K562 (cell line): ENCODE measurements at regions not wholly inside any gene's neighbourhood (a gene's known extent, or its start where the extent isn't known, plus 50 kb on each side); places are given as distances from the start of the nearest gene placed in this dataset.

Experiments used
- ATAC-seq: fragments of 200-7000 bp; cut with Tn5 transposase; 3 replicates; pipeline ENCODE4 v1.9.1; 2020; ENCODE audit warnings: moderate library complexity
- BruUV-seq: library from RNA; stranded (reverse); fragments of 400-500 nt; replicated peaks from 2 replicates; lab custom pipeline; 2021; lab: Mats Ljungman, UMichigan
- CTCF ChIA-PET: fragments of 300-600 bp; formaldehyde crosslinking; extraction: SDS; loops from one replicate; lab custom pipeline; 2021; ENCODE audit warnings: low intra/inter-chr PET ratio; lab: Yijun Ruan, JAX
- POLR2A ChIA-PET: fragments of 300-600, 350-650 bp; sonication (Branson Sonifier 250); formaldehyde crosslinking; extraction: SDS; loops from one replicate; lab custom pipeline; 2021; ENCODE audit warnings: antibody characterized with exemption, inconsistent platforms; lab: Yijun Ruan, JAX
- DNase-seq, 4 experiments: peaks; one replicate each; pipeline versions ENCODE4 v3.0.0 to v3.0.0-alpha.2; 2011 to 2018; ENCODE audit warnings: low spot score in 3 of 4, mixed read lengths in 3 of 4; ENCODE audit errors: extremely low read depth in 1 of 4
- FAIRE-seq: peaks from 2 replicates; lab custom pipeline; 2011; peaks lifted over from hg19 to GRCh38; lab: Jason Lieb, UNC
- H2AFZ ChIP-seq: 2 replicates; pipeline ENCODE4 v1.6.0; 2011; ENCODE audit warnings: low read depth, low read length, control low read depth, inconsistent platforms
- H3K27ac ChIP-seq: fragments of 200-600 bp; 3 replicates; pipeline ENCODE4 v1.8.0; 2011; ENCODE audit warnings: low read depth, mild to moderate bottlenecking, control low read depth, inconsistent platforms, low read length, moderate library complexity, mixed read lengths; ENCODE audit errors: extremely low read depth
- H3K27me3 ChIP-seq, 2 experiments: fragments of 300-600 bp in 1 of 2; 2 replicates in 1 of 2; 3 replicates in 1 of 2; pipeline versions ENCODE4 v1.6.0 to v1.8.0; 2011; ENCODE audit warnings: inconsistent platforms in 2 of 2, low read length in 2 of 2, mild to moderate bottlenecking in 1 of 2, mixed read lengths in 1 of 2, moderate library complexity in 1 of 2; ENCODE audit not compliant: control insufficient read depth in 2 of 2, insufficient read depth in 2 of 2
- H3K36me3 ChIP-seq: fragments of 300-600 bp; 3 replicates; pipeline ENCODE4 v1.8.0; 2011; ENCODE audit warnings: mild to moderate bottlenecking, low read length, inconsistent platforms; ENCODE audit not compliant: control insufficient read depth, insufficient read depth
- H3K4me1 ChIP-seq, 2 experiments: fragments of 200-600 bp in 1 of 2; replicated peaks in 1 of 2; 2 replicates in 1 of 2; 3 replicates in 1 of 2; pipeline versions ENCODE4 v1.5.1 to v1.8.0; 2011; ENCODE audit warnings: inconsistent platforms in 2 of 2, low read length in 2 of 2, mild to moderate bottlenecking in 1 of 2, mixed read lengths in 1 of 2, moderate library complexity in 1 of 2; ENCODE audit not compliant: control insufficient read depth in 2 of 2, insufficient read depth in 2 of 2
- H3K4me2 ChIP-seq: 2 replicates; pipeline ENCODE4 v1.6.1; 2011; ENCODE audit warnings: low read length, control low read depth, inconsistent platforms, mixed read lengths; ENCODE audit not compliant: insufficient read depth
- H3K4me3 ChIP-seq: fragments of 200-600 bp; sonication (generic), shearing (Covaris generic); 2 replicates; pipeline ENCODE4 v1.5.1; 2016; ENCODE audit warnings: control low read depth, inconsistent platforms
- H3K79me2 ChIP-seq: fragments of 200-600 bp; 3 replicates; pipeline ENCODE4 v1.8.0; 2011; ENCODE audit warnings: low read length, inconsistent platforms; ENCODE audit not compliant: control insufficient read depth, insufficient read depth
- H3K9ac ChIP-seq, 2 experiments: 2 replicates each; pipeline versions ENCODE4 v1.6.0 to v1.6.1; 2011; ENCODE audit warnings: low read depth in 2 of 2, low read length in 2 of 2, control low read depth in 1 of 2, inconsistent platforms in 1 of 2, mild to moderate bottlenecking in 1 of 2, mixed read lengths in 1 of 2; ENCODE audit not compliant: insufficient read depth in 1 of 2
- H3K9me1 ChIP-seq: one replicate; pipeline ENCODE4 v1.6.0; 2011; ENCODE audit warnings: inconsistent platforms, mild to moderate bottlenecking, low read length, moderate library complexity; ENCODE audit not compliant: control insufficient read depth, insufficient read depth
- H3K9me3 ChIP-seq: replicated peaks from 2 replicates; pipeline ENCODE4 v1.5.1; 2011; ENCODE audit warnings: low read depth, low read length, inconsistent platforms; ENCODE audit not compliant: control insufficient read depth, insufficient read depth
- H4K20me1 ChIP-seq: replicated peaks from 2 replicates; pipeline ENCODE4 v1.6.1; 2011; ENCODE audit warnings: low read length, inconsistent platforms, mixed read lengths; ENCODE audit not compliant: control insufficient read depth, insufficient read depth
- ATF7 ChIP-seq: fragments of 450-650 bp; IDR thresholded peaks from 2 replicates; pipeline ENCODE4 v1.7.1; 2014; ENCODE audit warnings: mild to moderate bottlenecking, moderate library complexity
- C11orf30 ChIP-seq: fragments of 450-650 bp; IDR thresholded peaks from 2 replicates; pipeline ENCODE4 v1.6.1; 2016; ENCODE audit warnings: low read depth, mild to moderate bottlenecking
- CCNT2 ChIP-seq: IDR thresholded peaks from 2 replicates; pipeline ENCODE4 v1.6.1; 2011; ENCODE audit warnings: borderline replicate concordance, low read depth, mild to moderate bottlenecking, moderate library complexity, mixed read lengths, low read length; ENCODE audit not compliant: insufficient read length; ENCODE audit errors: extremely low read depth
- CHCHD3 ChIP-seq: fragments of 250-450 bp; sonication (Bioruptor Pico); IDR thresholded peaks from 2 replicates; pipeline ENCODE4 v2.1.2; 2022; ENCODE audit warnings: mild to moderate bottlenecking
- CTBP1 ChIP-seq: fragments of 450-650 bp; IDR thresholded peaks from 2 replicates; pipeline ENCODE4 v1.6.1; 2016; ENCODE audit warnings: borderline replicate concordance
- CUX1 ChIP-seq: fragments of 200-800 bp; sonication (Bioruptor generic); IDR thresholded peaks from 2 replicates; pipeline ENCODE4 v1.6.1; 2016; ENCODE audit warnings: missing genetic modification characterization, missing compliant biosample characterization
- IRF2 ChIP-seq: sonication (generic); formaldehyde crosslinking; IDR thresholded peaks from 2 replicates; pipeline ENCODE4 v1.8.1; 2022; ENCODE audit warnings: mild to moderate bottlenecking, missing genetic modification reagents
- RAD21 ChIP-seq, 2 experiments: fragments of 250-450 bp in 1 of 2; fragments of 450-650 bp in 1 of 2; sonication (Bioruptor Pico) in 1 of 2; formaldehyde crosslinking in 1 of 2; IDR thresholded peaks in 1 of 2; conservative IDR thresholded peaks in 1 of 2; 2 replicates each; pipeline versions ENCODE4 v1.4.0 to v1.8.0; 2020 to 2022; ENCODE audit warnings: mild to moderate bottlenecking in 2 of 2, moderate library complexity in 1 of 2
- RFX1 ChIP-seq: fragments of 450-650 bp; IDR thresholded peaks from 2 replicates; pipeline ENCODE4 v1.6.1; 2016; ENCODE audit warnings: mild to moderate bottlenecking, moderate library complexity
- SIN3A ChIP-seq, 2 experiments: fragments of 150-350 bp in 1 of 2; IDR thresholded peaks; 2 replicates each; pipeline ENCODE4 v1.6.1; 2011 to 2016; ENCODE audit warnings: borderline replicate concordance in 2 of 2, low read depth in 2 of 2, low read length in 2 of 2, mild to moderate bottlenecking in 2 of 2, moderate library complexity in 2 of 2; ENCODE audit not compliant: control insufficient read depth in 1 of 2
- ZNF175 ChIP-seq: fragments of 200-800 bp; sonication (Bioruptor generic); IDR thresholded peaks from 2 replicates; pipeline ENCODE4 v1.6.1; 2016; ENCODE audit warnings: low read depth, mild to moderate bottlenecking, missing genetic modification characterization, missing compliant biosample characterization
- ZNF431 ChIP-seq: sonication (generic); formaldehyde crosslinking; IDR thresholded peaks from 2 replicates; pipeline ENCODE4 v1.8.0; 2022; ENCODE audit warnings: mild to moderate bottlenecking, missing genetic modification reagents
- WGBS: fragments of 100-300 bp; shearing (Covaris generic); methylation state at CpG from one replicate; pipeline ENCODE4 v1.1.6; 2016; ENCODE audit warnings: low coverage, mixed read lengths; ENCODE audit not compliant: insufficient coverage; ENCODE audit errors: missing lambda C conversion rate; 5-methylcytosine and 5-hydroxymethylcytosine counted together
- in situ Hi-C: fragments of 300-500 bp; cut with MboI; formaldehyde crosslinking; loops from 4 replicates; pipeline ENCODE4 v1.15.0; 2018; ENCODE audit warnings: inconsistent platforms, mixed read lengths
- intact Hi-C: fragments of 100-400 bp; cut with micrococcal nuclease; formaldehyde crosslinking; loops from 2 replicates; pipeline ENCODE4 v1.14.2; 2022

DNA sequence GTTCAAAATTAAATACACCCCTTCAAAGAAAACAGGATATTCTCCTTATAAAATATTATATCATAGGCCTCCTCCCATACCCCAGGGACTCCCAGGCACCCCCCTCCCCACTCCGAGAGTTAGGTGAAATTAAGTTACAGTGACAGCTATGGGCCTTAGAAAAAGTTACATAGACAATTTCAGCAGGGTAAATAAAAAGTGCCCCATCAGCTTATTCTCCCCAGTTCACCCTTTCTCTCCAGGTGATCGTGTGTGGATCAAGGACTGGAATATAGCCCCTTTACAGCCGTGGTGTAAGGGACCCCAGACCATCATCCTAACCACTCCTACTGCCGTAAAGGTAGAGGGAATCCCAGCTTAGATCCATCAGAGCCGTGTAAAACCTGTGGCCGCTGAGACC, 147.6 kb upstream of the FGF16 start:
- Histone ChIP-seq H3K36me3 (no peaks in the 10 kb centered on the region), H2AFZ (no peak overlapping the region), H3K4me3 (no peak overlapping the region), H3K4me2 (no peak overlapping the region), H3K27me3 (no peaks in the 10 kb centered on the region), H3K9me3 (no peaks in the 10 kb centered on the region), H3K9ac (no peak overlapping the region), H3K9me1 (no peaks in the 10 kb centered on the region), H3K79me2 (no peaks in the 10 kb centered on the region), H4K20me1 (no peaks in the 10 kb centered on the region), H3K4me1 (no peaks in the 10 kb centered on the region), H3K27ac (no peak overlapping the region)
- in situ Hi-C loops, result no loop called here
- CTCF ChIA-PET, result no interaction called here
- ATAC-seq (no peak), DNase-seq (no peak), FAIRE-seq (no peak)
- POLR2A ChIA-PET, result no interaction called here
- BruUV-seq, result no TSS peak
- 0% methylated on average over 5 of the region's 6 CpGs for whole genome bisulfite sequencing
- TF ChIP-seq IRF2 (CRISPR knock-in tag) (no peak), C11orf30 (no peak), CHCHD3 (CRISPR knock-in tag) (no peak), ATF7 (no peak), ZNF431 (no peak), RAD21 (CRISPR knock-in tag; conservative IDR thresholded peaks at IDR 0.05 in 1 of 2, IDR thresholded peaks at IDR 0.05 in 1 of 2) (no peak), CTBP1 (no peak), RFX1 (no peak)
- intact Hi-C loops, result no loop called here

DNA sequence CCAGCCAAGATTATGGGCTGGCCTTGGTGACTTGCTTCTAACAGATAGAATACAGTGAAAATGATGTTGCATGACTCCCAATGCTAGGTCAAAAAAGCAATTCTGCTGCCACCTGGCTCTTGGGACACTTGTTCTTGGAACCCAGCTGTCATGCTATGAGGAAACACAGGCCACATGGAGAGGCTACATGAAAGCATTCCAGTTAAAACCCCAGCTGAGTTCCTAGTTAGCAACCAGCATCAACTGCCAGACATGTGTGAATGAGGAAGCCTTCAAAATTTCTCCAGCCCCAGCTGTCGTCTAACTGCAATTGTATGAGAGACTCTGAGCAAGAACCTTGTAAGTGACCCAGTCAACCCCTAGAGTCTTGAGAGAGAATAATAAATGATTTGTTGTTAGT, 105.2 kb upstream of the FGF16 start:
- Histone ChIP-seq H3K9me1 (no peaks in the 10 kb centered on the region), H3K79me2 (no peaks in the 10 kb centered on the region), H2AFZ (no peak overlapping the region), H4K20me1 (no peaks in the 10 kb centered on the region), H3K4me2 (no peak overlapping the region), H3K27me3 (no peaks in the 10 kb centered on the region), H3K9ac (no peak overlapping the region), H3K36me3 (no peaks in the 10 kb centered on the region), H3K9me3 (no peaks in the 10 kb centered on the region), H3K4me3 (no peak overlapping the region), H3K4me1 (no peaks in the 10 kb centered on the region), H3K27ac (no peak overlapping the region)
- CTCF ChIA-PET, result no interaction called here
- FAIRE-seq (no peak), DNase-seq (no peak), ATAC-seq (no peak)
- POLR2A ChIA-PET, result no interaction called here
- WGBS, result 0% methylated on average over 1 of the region's 1 CpG
- in situ Hi-C loops, result no loop called here
- intact Hi-C loops, result no loop called here
- BruUV-seq, result no TSS peak
- TF ChIP-seq CCNT2 (no peak), SIN3A (IDR thresholded peaks at IDR 0.05; ENCODE audit: borderline replicate concordance in 2 of 2, control insufficient read depth in 1 of 2, low read depth in 2 of 2, low read length in 2 of 2) (no peak), CUX1 (no peak), ZNF175 (CRISPR knock-in tag) (no peak)
